ENCODE measurements at regions not wholly inside any gene's neighbourhood (a gene's known extent, or its start where the extent isn't known, plus 50 kb on each side); places are given as distances from the start of the nearest gene placed in this dataset.

DNA sequence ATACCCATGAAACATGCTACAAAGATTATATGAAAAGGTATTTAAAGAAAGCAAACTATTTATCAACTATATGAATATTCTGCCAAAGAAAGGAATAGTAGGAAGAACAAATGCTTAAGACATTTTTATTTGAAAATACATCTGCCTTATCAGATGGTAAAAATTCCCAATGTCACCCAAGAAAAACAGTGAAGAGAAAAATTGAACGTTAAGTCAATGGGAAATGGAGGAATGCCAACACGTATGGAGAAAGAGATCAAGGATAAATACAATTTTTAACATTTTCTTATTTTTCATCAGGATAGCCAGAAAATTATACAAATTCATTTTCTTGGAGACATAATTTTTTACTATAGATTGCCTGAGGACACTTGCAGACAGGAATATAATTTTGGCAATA lies 394.2 kb downstream of the ZEB2 start:
- TF ChIP-seq, protein P1, sequence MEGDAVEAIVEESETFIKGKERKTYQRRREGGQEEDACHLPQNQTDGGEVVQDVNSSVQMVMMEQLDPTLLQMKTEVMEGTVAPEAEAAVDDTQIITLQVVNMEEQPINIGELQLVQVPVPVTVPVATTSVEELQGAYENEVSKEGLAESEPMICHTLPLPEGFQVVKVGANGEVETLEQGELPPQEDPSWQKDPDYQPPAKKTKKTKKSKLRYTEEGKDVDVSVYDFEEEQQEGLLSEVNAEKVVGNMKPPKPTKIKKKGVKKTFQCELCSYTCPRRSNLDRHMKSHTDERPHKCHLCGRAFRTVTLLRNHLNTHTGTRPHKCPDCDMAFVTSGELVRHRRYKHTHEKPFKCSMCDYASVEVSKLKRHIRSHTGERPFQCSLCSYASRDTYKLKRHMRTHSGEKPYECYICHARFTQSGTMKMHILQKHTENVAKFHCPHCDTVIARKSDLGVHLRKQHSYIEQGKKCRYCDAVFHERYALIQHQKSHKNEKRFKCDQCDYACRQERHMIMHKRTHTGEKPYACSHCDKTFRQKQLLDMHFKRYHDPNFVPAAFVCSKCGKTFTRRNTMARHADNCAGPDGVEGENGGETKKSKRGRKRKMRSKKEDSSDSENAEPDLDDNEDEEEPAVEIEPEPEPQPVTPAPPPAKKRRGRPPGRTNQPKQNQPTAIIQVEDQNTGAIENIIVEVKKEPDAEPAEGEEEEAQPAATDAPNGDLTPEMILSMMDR (IDR thresholded peaks at IDR 0.05 in 8 of 11, conservative IDR thresholded peaks at IDR 0.05 in 3 of 11) = no peak
- no peak for TF ChIP-seq POLR2A (IDR thresholded peaks at IDR 0.05)
- TF ChIP-seq POLR2AphosphoS5 (IDR thresholded peaks at IDR 0.05) = no peak

Measured in spleen (tissue), 7 donors.